T-helper 1 cell treated with Interleukin-12 subunit alpha and Interleukin-12 subunit beta and Interleukin-4 antibody, amounts not matched to agents 30 μg/mL and 1 μg/mL, for 36 hours (primary cell): ENCODE measurements at regions not wholly inside any gene's neighbourhood (a gene's known extent, or its start where the extent isn't known, plus 50 kb on each side); places are given as distances from the start of the nearest gene placed in this dataset.
"Not testable (repeated sequence)": the region's sequence is repeated elsewhere in the genome, so short reads cannot be mapped to it uniquely, and the experiment has no call there.

Experiments
- H3K27ac Mint-ChIP-seq: one replicate; pipeline ENCODE4 v1.8.0; 2021; ENCODE audit warnings: mild to moderate bottlenecking, mixed read lengths
- H3K27me3 Mint-ChIP-seq: one replicate; pipeline ENCODE4 v1.8.0; 2021; ENCODE audit warnings: low read depth, mixed read lengths
- H3K36me3 Mint-ChIP-seq: one replicate; pipeline ENCODE4 v1.8.0; 2021; ENCODE audit warnings: low read depth, mixed read lengths
- H3K4me1 Mint-ChIP-seq: one replicate; pipeline ENCODE4 v1.8.0; 2021; ENCODE audit warnings: low read depth, mixed read lengths
- H3K4me3 Mint-ChIP-seq: one replicate; pipeline ENCODE4 v1.8.0; 2021; ENCODE audit warnings: mild to moderate bottlenecking, moderate library complexity, mixed read lengths
- H3K9me3 Mint-ChIP-seq: one replicate; pipeline ENCODE4 v1.8.0; 2021; ENCODE audit warnings: mixed read lengths

GRCh38 chr12:38016602-38017001 lies 300.0 kb upstream of the ALG10B start:
- no peaks in the 10 kb centered on the region for H3K27me3 Mint-ChIP-seq
- H3K36me3 Mint-ChIP-seq, result no peaks in the 10 kb centered on the region
- no peaks in the 10 kb centered on the region for H3K4me1 Mint-ChIP-seq
- H3K4me3 Mint-ChIP-seq, result no peak overlapping the region
- H3K27ac Mint-ChIP-seq, result no peak overlapping the region
- peaks cover 26% of the 10 kb centered on the region for H3K9me3 Mint-ChIP-seq

DNA sequence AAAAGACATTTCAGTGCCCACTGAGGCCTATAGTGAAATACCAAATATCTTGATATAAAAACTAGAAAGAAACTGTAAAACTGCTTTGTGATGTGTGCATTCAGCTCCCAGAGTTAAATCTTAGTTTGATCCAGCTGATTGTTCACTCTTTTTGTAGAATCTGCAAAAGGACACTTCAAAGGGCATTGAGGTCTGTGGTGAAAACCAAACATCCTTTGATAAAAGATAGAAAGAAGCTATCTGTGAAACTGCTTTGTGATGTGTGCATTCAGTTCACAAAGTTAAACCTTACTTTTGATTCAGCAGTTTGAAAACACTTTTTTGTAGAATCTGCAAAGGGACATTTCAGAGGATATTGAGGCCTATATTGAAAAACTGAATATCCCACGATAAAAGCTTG lies 290.7 kb upstream of the ALG10B start:
- no peaks in the 10 kb centered on the region for H3K4me1 Mint-ChIP-seq
- H3K36me3 Mint-ChIP-seq, result no peaks in the 10 kb centered on the region
- H3K27me3 Mint-ChIP-seq, result no peaks in the 10 kb centered on the region
- H3K9me3 Mint-ChIP-seq, result peaks cover 38% of the 10 kb centered on the region
- no peak overlapping the region for H3K27ac Mint-ChIP-seq
- H3K4me3 Mint-ChIP-seq, result no peak overlapping the region

DNA sequence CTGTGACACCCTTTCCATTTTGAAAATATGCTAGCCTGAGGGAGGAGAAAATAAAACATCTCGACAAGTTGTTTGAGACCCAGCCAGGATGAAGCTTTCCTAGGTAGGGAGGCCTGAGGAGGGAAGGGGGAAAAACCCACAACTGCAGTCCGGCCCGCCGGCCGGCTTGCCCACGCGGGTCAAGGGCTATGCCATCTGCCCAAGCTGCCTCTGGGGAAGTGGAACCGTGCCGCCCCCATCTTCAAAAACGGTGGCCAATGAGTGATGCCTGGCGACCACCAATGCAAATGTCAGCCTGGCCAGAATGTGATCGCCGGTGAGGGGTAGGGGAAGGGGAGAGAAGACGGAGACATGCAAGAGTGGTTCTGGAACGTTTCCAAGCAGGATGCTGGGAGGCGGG lies 263.5 kb upstream of the ALG10B start:
- Mint-ChIP-seq H3K27me3 (no peaks in the 10 kb centered on the region), H3K4me3 (no peak overlapping the region), H3K36me3 (peaks cover 1% of the 10 kb centered on the region), H3K27ac (no peak overlapping the region), H3K4me1 (no peaks in the 10 kb centered on the region), H3K9me3 (peaks cover 49% of the 10 kb centered on the region)

- Mint-ChIP-seq H3K27ac (no peak overlapping the region), H3K27me3 (no peaks in the 10 kb centered on the region), H3K9me3 (peaks cover 45% of the 10 kb centered on the region), H3K4me1 (no peaks in the 10 kb centered on the region), H3K4me3 (no peak overlapping the region), H3K36me3 (peaks cover 1% of the 10 kb centered on the region)
Measured at GRCh38 chr12:38053655-38054464, 262.7 kb upstream of the ALG10B start.

GRCh38 chr12:38056701-38057689 lies 259.6 kb upstream of the ALG10B start:
- peaks cover 1% of the 10 kb centered on the region for H3K36me3 Mint-ChIP-seq
- H3K9me3 Mint-ChIP-seq, result peaks cover 43% of the 10 kb centered on the region
- no peak overlapping the region for H3K4me3 Mint-ChIP-seq
- no peaks in the 10 kb centered on the region for H3K4me1 Mint-ChIP-seq
- H3K27me3 Mint-ChIP-seq, result no peaks in the 10 kb centered on the region
- H3K27ac Mint-ChIP-seq, result no peak overlapping the region

- H3K27me3 Mint-ChIP-seq, result no peaks in the 10 kb centered on the region
- H3K9me3 Mint-ChIP-seq, result peaks cover 13% of the 10 kb centered on the region
- H3K4me1 Mint-ChIP-seq, result no peaks in the 10 kb centered on the region
- H3K36me3 Mint-ChIP-seq, result peaks cover 4% of the 10 kb centered on the region
- no peak overlapping the region for H3K27ac Mint-ChIP-seq
- no peak overlapping the region for H3K4me3 Mint-ChIP-seq
Measured at GRCh38 chr12:38099686-38100085, 216.9 kb upstream of the ALG10B start.

DNA sequence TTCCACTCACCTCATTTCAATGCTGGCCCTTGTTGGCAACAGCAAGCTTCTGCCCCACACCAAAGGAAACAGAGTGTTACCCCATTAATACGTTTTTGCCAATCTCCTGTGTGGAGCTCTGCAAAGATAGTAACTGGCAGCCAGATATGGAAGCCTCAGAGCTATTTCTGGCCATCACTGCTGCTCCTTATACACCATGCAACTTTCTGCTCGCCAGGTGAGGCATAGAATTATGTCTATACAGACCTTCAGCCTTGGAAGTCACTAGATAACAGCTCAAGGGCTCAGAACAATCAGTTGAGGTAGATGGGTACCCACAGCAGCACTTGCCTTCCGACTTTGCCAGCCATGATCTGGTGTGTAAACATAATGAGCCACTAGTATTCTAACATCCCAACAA lies 214.8 kb upstream of the ALG10B start:
- Mint-ChIP-seq H3K4me1 (no peaks in the 10 kb centered on the region), H3K27me3 (no peaks in the 10 kb centered on the region), H3K9me3 (peaks cover 13% of the 10 kb centered on the region), H3K36me3 (peaks cover 4% of the 10 kb centered on the region), H3K4me3 (no peak overlapping the region), H3K27ac (no peak overlapping the region)

- Mint-ChIP-seq H3K4me3 (no peak overlapping the region), H3K9me3 (peaks cover 13% of the 10 kb centered on the region), H3K27ac (no peak overlapping the region), H3K27me3 (no peaks in the 10 kb centered on the region), H3K36me3 (peaks cover 4% of the 10 kb centered on the region), H3K4me1 (no peaks in the 10 kb centered on the region)
Measured at GRCh38 chr12:38102197-38102596, 214.4 kb upstream of the ALG10B start.

- H3K4me1 Mint-ChIP-seq, result no peaks in the 10 kb centered on the region
- H3K9me3 Mint-ChIP-seq, result peaks cover 7% of the 10 kb centered on the region
- no peak overlapping the region for H3K4me3 Mint-ChIP-seq
- no peaks in the 10 kb centered on the region for H3K36me3 Mint-ChIP-seq
- H3K27me3 Mint-ChIP-seq, result no peaks in the 10 kb centered on the region
- H3K27ac Mint-ChIP-seq, result no peak overlapping the region
Measured at GRCh38 chr12:38110026-38110699, 206.4 kb upstream of the ALG10B start.

DNA sequence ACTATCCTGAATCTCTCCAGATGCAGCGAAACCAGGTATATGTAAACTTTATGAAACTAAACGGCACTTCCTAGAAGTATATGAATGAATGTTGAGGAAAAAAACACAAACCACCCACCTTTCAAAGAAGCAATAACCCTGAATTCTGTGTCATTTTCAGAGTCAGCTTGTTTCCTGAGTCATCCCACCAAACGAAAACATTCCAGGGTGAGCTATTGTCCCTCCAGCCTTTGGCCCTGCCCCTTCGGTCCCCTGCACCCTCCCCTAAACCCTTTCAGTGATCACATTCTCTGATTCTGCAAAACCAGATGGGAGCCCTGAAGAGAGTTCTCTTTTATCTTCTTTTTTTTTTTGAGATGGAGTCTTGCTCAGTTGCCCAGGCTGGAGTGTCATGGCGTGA lies 202.6 kb upstream of the ALG10B start:
- Mint-ChIP-seq H3K9me3 (peaks cover 6% of the 10 kb centered on the region), H3K36me3 (no peaks in the 10 kb centered on the region), H3K4me3 (no peak overlapping the region), H3K27ac (no peak overlapping the region), H3K4me1 (no peaks in the 10 kb centered on the region), H3K27me3 (no peaks in the 10 kb centered on the region)

DNA sequence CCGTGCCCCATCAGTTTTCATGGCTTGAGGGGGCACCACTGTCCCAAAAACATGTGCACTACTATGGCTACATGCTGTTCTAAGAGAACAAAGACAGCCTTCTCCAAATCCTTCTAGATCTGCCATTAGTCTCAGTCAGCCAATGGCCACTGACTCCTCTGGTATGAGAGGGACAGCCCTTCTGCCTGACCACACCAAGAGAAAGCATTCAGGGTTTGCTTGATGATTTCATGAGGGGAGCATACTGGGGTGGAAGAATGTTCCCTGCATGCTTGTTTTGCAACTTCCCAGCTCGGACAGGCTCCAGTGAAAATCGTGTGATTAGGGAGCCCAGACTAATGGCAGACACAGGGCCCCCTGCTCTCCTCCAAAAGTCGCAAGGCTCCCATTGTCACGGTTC lies 199.6 kb upstream of the ALG10B start:
- no peak overlapping the region for H3K27ac Mint-ChIP-seq
- H3K27me3 Mint-ChIP-seq, result no peaks in the 10 kb centered on the region
- no peaks in the 10 kb centered on the region for H3K4me1 Mint-ChIP-seq
- H3K36me3 Mint-ChIP-seq, result no peaks in the 10 kb centered on the region
- H3K4me3 Mint-ChIP-seq, result no peak overlapping the region
- H3K9me3 Mint-ChIP-seq, result peaks cover 6% of the 10 kb centered on the region

- Mint-ChIP-seq H3K4me3 (no peak overlapping the region), H3K4me1 (no peaks in the 10 kb centered on the region), H3K36me3 (no peaks in the 10 kb centered on the region), H3K9me3 (peaks cover 6% of the 10 kb centered on the region), H3K27ac (no peak overlapping the region), H3K27me3 (no peaks in the 10 kb centered on the region)
Measured at GRCh38 chr12:38118632-38119031, 197.9 kb upstream of the ALG10B start.

GRCh38 chr12:38120438-38120837 lies 196.1 kb upstream of the ALG10B start:
- Mint-ChIP-seq H3K36me3 (no peaks in the 10 kb centered on the region), H3K4me1 (no peaks in the 10 kb centered on the region), H3K27me3 (no peaks in the 10 kb centered on the region), H3K9me3 (peaks cover 12% of the 10 kb centered on the region), H3K4me3 (no peak overlapping the region), H3K27ac (no peak overlapping the region)

DNA sequence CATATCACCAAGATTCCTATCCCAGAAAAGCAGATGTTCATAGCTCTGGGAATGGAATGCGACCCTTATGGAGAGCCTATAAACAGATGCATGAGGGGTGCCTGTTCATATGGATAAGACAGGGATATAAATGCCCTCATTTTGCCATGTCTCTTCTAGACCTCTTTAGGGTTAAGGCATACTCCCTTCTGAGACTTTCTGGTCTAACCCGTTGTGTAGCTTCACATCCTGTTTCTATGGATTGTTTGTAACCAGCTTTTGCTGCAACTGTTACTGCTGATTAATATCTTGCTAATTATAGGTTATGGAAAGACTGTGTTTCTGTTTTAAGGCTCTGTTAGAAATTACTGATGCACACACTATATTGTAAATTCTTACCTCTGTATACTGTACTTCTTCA lies 193.5 kb upstream of the ALG10B start:
- H3K4me3 Mint-ChIP-seq, H3K27me3 Mint-ChIP-seq, H3K27ac Mint-ChIP-seq, H3K4me1 Mint-ChIP-seq, H3K36me3 Mint-ChIP-seq: not testable (repeated sequence)
- peaks cover 12% of the 10 kb centered on the region for H3K9me3 Mint-ChIP-seq
